ENCODE measurements at regions not wholly inside any gene's neighbourhood (a gene's known extent, or its start where the extent isn't known, plus 50 kb on each side); places are given as distances from the start of the nearest gene placed in this dataset.

DNA sequence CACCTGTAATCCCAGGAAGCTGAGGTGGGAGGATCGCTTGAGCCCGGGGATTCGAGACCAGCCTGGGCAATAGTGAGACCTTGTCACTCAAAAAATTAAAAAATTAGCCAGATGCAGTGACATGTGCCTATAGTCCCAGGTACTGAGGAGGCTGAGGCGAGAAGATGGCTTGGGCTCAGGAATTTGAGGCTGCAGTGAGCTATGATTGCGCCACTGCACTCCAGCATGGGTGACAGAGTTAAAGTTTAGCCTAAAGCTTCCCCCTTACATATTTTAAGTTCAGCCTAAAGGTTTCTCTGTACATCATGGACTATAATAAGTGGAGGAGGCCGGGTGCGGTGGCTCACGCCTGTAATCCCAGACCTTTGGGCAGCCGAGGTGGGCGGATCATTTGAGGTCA, 70.1 kb downstream of the SPRING1 start:
- TF ChIP-seq, protein P1, sequence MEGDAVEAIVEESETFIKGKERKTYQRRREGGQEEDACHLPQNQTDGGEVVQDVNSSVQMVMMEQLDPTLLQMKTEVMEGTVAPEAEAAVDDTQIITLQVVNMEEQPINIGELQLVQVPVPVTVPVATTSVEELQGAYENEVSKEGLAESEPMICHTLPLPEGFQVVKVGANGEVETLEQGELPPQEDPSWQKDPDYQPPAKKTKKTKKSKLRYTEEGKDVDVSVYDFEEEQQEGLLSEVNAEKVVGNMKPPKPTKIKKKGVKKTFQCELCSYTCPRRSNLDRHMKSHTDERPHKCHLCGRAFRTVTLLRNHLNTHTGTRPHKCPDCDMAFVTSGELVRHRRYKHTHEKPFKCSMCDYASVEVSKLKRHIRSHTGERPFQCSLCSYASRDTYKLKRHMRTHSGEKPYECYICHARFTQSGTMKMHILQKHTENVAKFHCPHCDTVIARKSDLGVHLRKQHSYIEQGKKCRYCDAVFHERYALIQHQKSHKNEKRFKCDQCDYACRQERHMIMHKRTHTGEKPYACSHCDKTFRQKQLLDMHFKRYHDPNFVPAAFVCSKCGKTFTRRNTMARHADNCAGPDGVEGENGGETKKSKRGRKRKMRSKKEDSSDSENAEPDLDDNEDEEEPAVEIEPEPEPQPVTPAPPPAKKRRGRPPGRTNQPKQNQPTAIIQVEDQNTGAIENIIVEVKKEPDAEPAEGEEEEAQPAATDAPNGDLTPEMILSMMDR (IDR thresholded peaks at IDR 0.05; ENCODE audit: low read length), result no peak
- no peak for TF ChIP-seq EZH2 (IDR thresholded peaks at IDR 0.05; ENCODE audit: borderline replicate concordance, low read length)
